Small intestine (tissue), 7 donors: ENCODE measurements at regions not wholly inside any gene's neighbourhood (a gene's known extent, or its start where the extent isn't known, plus 50 kb on each side); places are given as distances from the start of the nearest gene placed in this dataset.

Source experiments
- DNase-seq, 2 donors: peaks; one replicate each; pipeline versions ENCODE4 v3.0.0 to v3.0.0-alpha.2; 2013
- FAIRE-seq: peaks from 2 replicates; lab custom pipeline; 2012; peaks lifted over from hg19 to GRCh38; lab: Jason Lieb, UNC
- H3K27ac ChIP-seq, 3 donors: one replicate each; pipeline ENCODE4 v1.5.1; 2013; ENCODE audit warnings: low read length in 2 of 3, mild to moderate bottlenecking in 2 of 3, control low read depth in 1 of 3, inconsistent platforms in 1 of 3, low read depth in 1 of 3, moderate library complexity in 1 of 3
- H3K27me3 ChIP-seq, 3 donors: one replicate each; pipeline ENCODE4 v1.6.1; 2013; ENCODE audit warnings: low read length in 3 of 3, inconsistent platforms in 1 of 3; ENCODE audit not compliant: control insufficient read depth in 3 of 3, insufficient read depth in 3 of 3
- H3K36me3 ChIP-seq, 3 donors: one replicate each; pipeline ENCODE4 v1.6.1; 2013; ENCODE audit warnings: low read length in 3 of 3, inconsistent platforms in 1 of 3, low read depth in 1 of 3, mild to moderate bottlenecking in 1 of 3, moderate library complexity in 1 of 3; ENCODE audit not compliant: control insufficient read depth in 3 of 3, insufficient read depth in 2 of 3
- H3K4me1 ChIP-seq, 3 donors: one replicate each; pipeline ENCODE4 v1.6.1; 2013; ENCODE audit warnings: low read length in 2 of 3, inconsistent platforms in 1 of 3, low read depth in 1 of 3, mild to moderate bottlenecking in 1 of 3, moderate library complexity in 1 of 3; ENCODE audit not compliant: control insufficient read depth in 3 of 3, insufficient read depth in 2 of 3
- H3K4me3 ChIP-seq, 3 donors: one replicate each; pipeline ENCODE4 v1.5.1; 2013; ENCODE audit warnings: low read length in 3 of 3, control low read depth in 1 of 3, inconsistent platforms in 1 of 3, low read depth in 1 of 3, mild to moderate bottlenecking in 1 of 3, moderate library complexity in 1 of 3
- H3K9me3 ChIP-seq, 2 donors: one replicate each; pipeline ENCODE4 v1.6.1; 2013; ENCODE audit warnings: low read depth in 1 of 2, low read length in 1 of 2; ENCODE audit not compliant: control insufficient read depth in 2 of 2, insufficient read depth in 1 of 2
- WGBS, 3 donors: extraction: QIAGEN DNeasy Blood & Tissue Kit; methylation state at CpG; one replicate each; pipeline ENCODE4 v1.1.7; 2013; 5-methylcytosine and 5-hydroxymethylcytosine counted together
- donor health status: healthy with polysubstance abuse.
- donor health status: control.
- donor health status: control.
- donor health status: Bipolar disorder and iron deficiency.
- donor health status: healthy.

- H3K4me3 ChIP-seq = no peak overlapping the region
- no peak for DNase-seq
- no peaks in the 10 kb centered on the region for H3K4me1 ChIP-seq
- H3K27ac ChIP-seq = no peak overlapping the region
- H3K27me3 ChIP-seq = no peaks in the 10 kb centered on the region
- 63 to 77% (median 70%) methylated on average over 1 of the region's 1 CpG for WGBS, 3 donors
- no peaks in the 10 kb centered on the region for H3K9me3 ChIP-seq
- H3K36me3 ChIP-seq = no peaks in the 10 kb centered on the region
- FAIRE-seq = no peak
Observed at GRCh38 chr17:69809331-69809730, 265.7 kb upstream of the KCNJ16 start.

- Histone ChIP-seq H3K36me3 (no peaks in the 10 kb centered on the region), H3K4me3 (no peak overlapping the region), H3K27ac (no peak overlapping the region), H3K27me3 (no peaks in the 10 kb centered on the region), H3K4me1 (no peaks in the 10 kb centered on the region), H3K9me3 (no peaks in the 10 kb centered on the region)
- WGBS, 3 donors = 72 to 79% (median 75%) methylated on average over 6 of the region's 6 CpGs
- DNase-seq = no peak
- FAIRE-seq = no peak
Observed at GRCh38 chr17:69810326-69810965, 264.6 kb upstream of the KCNJ16 start.

DNA sequence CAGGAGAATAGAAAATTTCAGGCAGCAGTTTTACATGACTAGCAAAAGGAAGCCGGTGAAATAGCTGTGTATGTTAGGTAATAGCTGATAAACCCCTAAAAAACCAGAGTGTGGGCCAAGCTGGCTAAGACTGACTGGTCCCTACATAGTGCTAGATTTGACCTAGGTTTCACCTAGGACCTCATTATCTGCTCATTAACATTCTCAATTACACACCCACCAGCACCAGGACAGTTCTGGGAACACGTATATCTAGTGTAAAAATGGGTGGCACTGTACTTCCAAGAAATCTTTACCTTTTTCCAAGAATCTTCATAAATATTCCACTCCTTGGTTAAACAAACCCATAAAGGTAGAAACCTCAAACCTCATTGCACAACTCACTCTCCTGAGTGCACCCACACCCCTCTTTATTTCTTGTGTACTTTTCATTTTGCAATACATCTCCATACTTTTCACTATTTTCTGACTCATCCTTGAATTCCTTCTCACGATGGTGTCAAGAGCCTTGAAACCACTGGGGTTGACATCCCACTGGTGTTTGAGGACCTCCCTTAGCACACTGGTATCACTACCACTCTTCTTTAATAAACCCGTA, 262.7 kb upstream of the KCNJ16 start:
- H3K27me3 ChIP-seq = no peaks in the 10 kb centered on the region
- 74 to 86% (median 81%) methylated on average over 4 of the region's 4 CpGs for WGBS, 3 donors
- no peaks in the 10 kb centered on the region for H3K4me1 ChIP-seq
- H3K27ac ChIP-seq = no peak overlapping the region
- FAIRE-seq = no peak
- peak in 1 of 2 donors; percentile 25 for DNase-seq
- H3K36me3 ChIP-seq = no peaks in the 10 kb centered on the region
- H3K9me3 ChIP-seq = no peaks in the 10 kb centered on the region
- H3K4me3 ChIP-seq = no peak overlapping the region

- Histone ChIP-seq H3K27me3 (no peaks in the 10 kb centered on the region), H3K36me3 (no peaks in the 10 kb centered on the region), H3K9me3 (no peaks in the 10 kb centered on the region), H3K4me1 (no peaks in the 10 kb centered on the region), H3K27ac (no peak overlapping the region), H3K4me3 (no peak overlapping the region)
- DNase-seq = no peak
- WGBS, 3 donors = 80 to 86% (median 83%) methylated on average over 2 of the region's 2 CpGs
- no peak for FAIRE-seq
Observed at GRCh38 chr17:69814031-69814430, 261.0 kb upstream of the KCNJ16 start.

DNA sequence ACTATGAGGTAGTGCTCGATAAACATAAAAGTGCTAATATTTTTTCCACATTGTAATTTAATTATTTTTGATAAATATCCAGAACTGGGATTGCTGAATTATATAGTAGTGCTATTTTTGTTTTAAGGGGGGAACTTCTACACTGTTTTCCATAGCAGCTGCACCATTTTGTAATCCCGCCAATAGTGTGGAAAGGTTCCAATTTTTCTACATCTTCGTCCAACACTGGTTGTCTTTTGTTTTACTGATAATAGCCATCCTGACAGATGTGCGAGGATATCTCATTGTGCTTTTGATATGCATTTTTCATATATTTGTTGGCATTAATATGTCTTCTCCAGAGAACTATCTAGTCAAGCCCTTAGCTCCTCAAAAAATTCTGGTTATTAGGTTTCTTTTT, 259.6 kb upstream of the KCNJ16 start:
- DNase-seq = no peak
- 81 to 86% (median 83%) methylated on average over 4 of the region's 4 CpGs for WGBS, 3 donors
- Histone ChIP-seq H3K27ac (no peak overlapping the region), H3K4me1 (no peaks in the 10 kb centered on the region), H3K36me3 (no peaks in the 10 kb centered on the region), H3K9me3 (no peaks in the 10 kb centered on the region), H3K4me3 (no peak overlapping the region), H3K27me3 (no peaks in the 10 kb centered on the region)
- FAIRE-seq = no peak

DNA sequence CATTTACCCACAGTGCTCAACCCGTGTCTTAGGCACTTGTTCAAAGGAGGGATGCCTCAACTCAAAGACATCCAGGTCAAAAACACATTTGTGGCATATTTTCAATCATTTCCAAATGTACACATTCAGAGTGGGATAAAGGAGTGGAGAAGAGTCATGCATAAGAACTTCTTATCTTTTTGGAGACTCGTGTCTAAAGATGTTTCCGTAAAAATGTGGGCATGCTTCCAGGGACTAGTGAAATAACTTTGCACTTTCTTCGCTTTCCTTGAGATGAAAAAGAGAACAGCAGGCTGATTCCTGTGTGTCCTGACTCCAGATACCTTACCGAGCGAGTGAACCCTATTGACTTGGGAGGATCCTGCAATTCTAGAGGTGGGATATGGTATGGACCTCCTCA, 256.6 kb upstream of the KCNJ16 start:
- Histone ChIP-seq H3K4me1 (no peaks in the 10 kb centered on the region), H3K4me3 (no peak overlapping the region), H3K27ac (no peak overlapping the region), H3K9me3 (peaks cover 0 to 9% of the 10 kb centered on the region in 2 donors), H3K27me3 (no peaks in the 10 kb centered on the region), H3K36me3 (no peaks in the 10 kb centered on the region)
- no peak for FAIRE-seq
- DNase-seq = no peak
- WGBS, 3 donors = 58 to 76% (median 65%) methylated on average over 6 of the region's 6 CpGs

DNA sequence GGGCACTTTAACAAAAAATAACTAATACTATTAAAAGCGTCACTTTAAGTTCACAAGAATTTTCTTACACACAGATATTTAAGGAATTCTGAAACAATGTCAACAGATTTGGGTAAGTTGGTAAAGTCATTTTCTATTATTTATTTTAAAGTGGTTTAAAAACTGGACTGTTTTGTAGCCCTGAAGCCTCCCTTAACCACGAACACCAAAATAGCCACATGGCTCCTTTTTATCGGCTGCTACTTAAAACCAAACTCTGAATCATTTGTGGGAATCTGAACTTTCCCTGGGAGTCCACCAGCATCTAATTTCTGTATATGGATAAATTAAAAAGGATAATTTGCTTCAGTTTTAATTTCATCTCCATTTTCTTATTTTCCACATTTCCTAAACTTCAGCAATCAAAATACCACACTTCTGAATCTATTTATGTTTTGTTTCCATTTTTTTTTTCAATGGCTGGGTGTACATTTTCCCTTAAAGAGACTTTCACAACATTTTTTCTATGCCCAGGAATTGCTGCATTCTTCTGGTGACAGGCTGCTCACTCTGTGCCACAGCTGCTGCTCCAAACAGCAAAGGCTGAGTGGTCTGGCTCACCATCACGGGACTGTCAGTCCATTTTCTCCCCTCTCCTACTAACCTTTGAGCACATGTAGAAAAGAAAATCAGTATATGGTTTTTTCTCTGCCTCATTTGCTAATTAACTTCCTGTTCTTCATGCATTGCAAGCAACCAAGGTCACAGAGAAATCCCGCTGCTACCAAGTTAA, 255.5 kb upstream of the KCNJ16 start:
- H3K36me3 ChIP-seq = no peaks in the 10 kb centered on the region
- DNase-seq = no peak
- FAIRE-seq = no peak

DNA sequence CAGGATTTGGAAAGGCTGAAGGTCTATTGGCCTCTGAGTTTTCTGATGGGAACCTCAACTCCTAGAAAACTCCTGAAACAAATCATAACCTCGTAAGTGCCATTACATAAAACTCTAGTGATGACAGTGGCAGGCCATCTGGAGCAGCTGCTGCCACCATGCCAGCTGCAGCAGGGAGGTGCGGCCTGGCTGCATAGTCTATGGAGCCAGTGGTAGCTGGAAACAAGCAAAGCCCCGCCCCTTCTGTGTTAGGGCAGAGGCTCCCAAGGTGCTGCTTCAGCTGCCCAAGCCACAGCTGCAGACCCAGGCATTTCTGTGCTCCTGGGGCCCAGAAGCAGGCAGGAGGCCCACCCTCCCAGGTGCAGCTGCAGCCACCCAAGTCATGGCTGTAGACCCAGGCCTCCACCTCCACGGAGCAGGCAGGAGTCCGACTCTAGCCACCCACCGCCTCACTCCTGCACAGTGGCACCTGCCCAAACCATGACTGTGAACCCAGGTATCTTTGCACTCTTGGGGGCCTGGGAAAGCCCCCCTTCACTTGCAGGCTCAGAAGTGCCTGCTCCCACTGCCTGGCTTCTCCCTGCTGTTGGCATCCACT, 254.1 kb upstream of the KCNJ16 start:
- peaks cover 0 to 9% of the 10 kb centered on the region in 2 donors for H3K9me3 ChIP-seq
- H3K36me3 ChIP-seq = no peaks in the 10 kb centered on the region
- no peaks in the 10 kb centered on the region for H3K27me3 ChIP-seq
- FAIRE-seq = no peak
- no peak for DNase-seq
- H3K4me3 ChIP-seq = no peak overlapping the region
- H3K27ac ChIP-seq = no peak overlapping the region
- 77 to 88% (median 85%) methylated on average over 6 of the region's 6 CpGs for WGBS, 3 donors
- H3K4me1 ChIP-seq = no peaks in the 10 kb centered on the region

More for the DNA sequence above, 255.5 kb upstream of the KCNJ16 start:
- Histone ChIP-seq H3K27ac (no peak overlapping the region), H3K4me3 (no peak overlapping the region), H3K9me3 (peaks cover 0 to 9% of the 10 kb centered on the region in 2 donors), H3K27me3 (no peaks in the 10 kb centered on the region), H3K4me1 (no peaks in the 10 kb centered on the region)
- 75 to 79% (median 78%) methylated on average over 5 of the region's 5 CpGs for WGBS, 3 donors
